WTC11 (cell line): ENCODE measurements at regions not wholly inside any gene's neighbourhood (a gene's known extent, or its start where the extent isn't known, plus 50 kb on each side); places are given as distances from the start of the nearest gene placed in this dataset.

ENCODE experiments used
- ATAC-seq: fragments of 200-7000 bp; cut with Tn5 transposase; 2 replicates; pipeline ENCODE4 v1.10.0; 2021; ENCODE audit warnings: mild to moderate bottlenecking, moderate library complexity
- CTCF ChIA-PET: fragments of 300-600 bp; sonication (Branson Sonifier 250); formaldehyde crosslinking; loops from one replicate; lab custom pipeline; 2021; ENCODE audit warnings: antibody characterized with exemption; lab: Charles Lee
- POLR2A ChIA-PET: fragments of 350-600 bp; sonication (Branson Sonifier 250); formaldehyde crosslinking; loops from one replicate; lab custom pipeline; 2021; ENCODE audit warnings: antibody characterized with exemption; lab: Charles Lee
- DNase-seq: peaks from one replicate; pipeline ENCODE4 v3.0.0; 2021; ENCODE audit warnings: low spot score
- H3K27ac Mint-ChIP-seq: 2 replicates; pipeline ENCODE4 v1.8.0; 2021; ENCODE audit warnings: mixed read lengths
- H3K27me3 Mint-ChIP-seq: 2 replicates; pipeline ENCODE4 v1.8.0; 2021; ENCODE audit warnings: low read depth, mild to moderate bottlenecking, moderate library complexity, mixed read lengths
- H3K36me3 Mint-ChIP-seq: 2 replicates; pipeline ENCODE4 v1.8.0; 2021; ENCODE audit warnings: mixed read lengths
- H3K4me1 Mint-ChIP-seq: 2 replicates; pipeline ENCODE4 v1.8.0; 2022; ENCODE audit warnings: mixed read lengths
- H3K4me3 Mint-ChIP-seq: 2 replicates; pipeline ENCODE4 v1.8.0; 2021; ENCODE audit warnings: mild to moderate bottlenecking, moderate library complexity, mixed read lengths
- H3K9me3 Mint-ChIP-seq: 2 replicates; pipeline ENCODE4 v1.8.0; 2021; ENCODE audit warnings: mixed read lengths
- ARID4B ChIP-seq: sonication (generic); formaldehyde crosslinking; IDR thresholded peaks from 2 replicates; pipeline ENCODE4 v1.8.0; 2023; ENCODE audit warnings: missing genetic modification reagents, mild to moderate bottlenecking, borderline replicate concordance
- CREB1 ChIP-seq: sonication (generic); formaldehyde crosslinking; IDR thresholded peaks from 2 replicates; pipeline ENCODE4 v1.8.0; 2023; ENCODE audit warnings: mild to moderate bottlenecking, missing genetic modification reagents
- CREM ChIP-seq: sonication (generic); formaldehyde crosslinking; IDR thresholded peaks from 2 replicates; pipeline ENCODE4 v1.8.1; 2022; ENCODE audit warnings: mild to moderate bottlenecking, missing genetic modification reagents, moderate library complexity
- EMX1 ChIP-seq: fragments of 250-450 bp; sonication (Bioruptor Pico); IDR thresholded peaks from 2 replicates; pipeline ENCODE4 v1.8.0; 2021; ENCODE audit warnings: mild to moderate bottlenecking
- ESRRA ChIP-seq: sonication (generic); formaldehyde crosslinking; IDR thresholded peaks from 2 replicates; pipeline ENCODE4 v1.8.1; 2022; ENCODE audit warnings: mild to moderate bottlenecking, missing genetic modification reagents, borderline replicate concordance
- FOXP1 ChIP-seq: sonication (generic); formaldehyde crosslinking; IDR thresholded peaks from 2 replicates; pipeline ENCODE4 v1.8.0; 2022; ENCODE audit warnings: missing genetic modification reagents, mild to moderate bottlenecking, moderate library complexity, borderline replicate concordance
- GTF2I ChIP-seq: fragments of 250-450 bp; sonication (Bioruptor Pico); conservative IDR thresholded peaks from 2 replicates; pipeline ENCODE4 v1.4.0; 2021; ENCODE audit warnings: mild to moderate bottlenecking
- MYBL2 ChIP-seq: sonication (generic); formaldehyde crosslinking; IDR thresholded peaks from 2 replicates; pipeline ENCODE4 v1.8.1; 2023; ENCODE audit warnings: mild to moderate bottlenecking, moderate library complexity, missing genetic modification reagents
- NFYB ChIP-seq: sonication (generic); formaldehyde crosslinking; conservative IDR thresholded peaks from 2 replicates; pipeline ENCODE4 v1.8.0; 2022; ENCODE audit warnings: low read depth, missing genetic modification reagents
- PRDM15 ChIP-seq: sonication (generic); formaldehyde crosslinking; IDR thresholded peaks from 2 replicates; pipeline ENCODE4 v1.8.0; 2022; ENCODE audit warnings: missing genetic modification reagents
- ZNF232 ChIP-seq: sonication (generic); formaldehyde crosslinking; IDR thresholded peaks from 2 replicates; pipeline ENCODE4 v1.8.0; 2022; ENCODE audit warnings: mild to moderate bottlenecking, missing genetic modification reagents
- ZNF317 ChIP-seq: sonication (generic); formaldehyde crosslinking; IDR thresholded peaks from 2 replicates; pipeline ENCODE4 v1.8.1; 2023; ENCODE audit warnings: low read depth, mild to moderate bottlenecking, moderate library complexity, missing genetic modification reagents, borderline replicate concordance
- ZNF423 ChIP-seq: fragments of 250-450 bp; sonication (Bioruptor Pico); IDR thresholded peaks from 2 replicates; pipeline ENCODE4 v2.1.2; 2022; ENCODE audit warnings: mild to moderate bottlenecking, moderate library complexity
- ZNF425 ChIP-seq: fragments of 250-450 bp; sonication (Bioruptor Pico); conservative IDR thresholded peaks from 2 replicates; pipeline ENCODE4 v1.9.0; 2021; ENCODE audit warnings: mild to moderate bottlenecking
- ZNF671 ChIP-seq: fragments of 250-450 bp; sonication (Bioruptor Pico); IDR thresholded peaks from 2 replicates; pipeline ENCODE4 v1.8.0; 2021; ENCODE audit warnings: mild to moderate bottlenecking
- TF ChIP-seq, protein P1 (sequence below): sonication (generic); formaldehyde crosslinking; IDR thresholded peaks from 2 replicates; pipeline ENCODE4 v1.8.0; 2022; ENCODE audit warnings: mild to moderate bottlenecking, missing genetic modification reagents
- TF ChIP-seq, protein P2 (sequence below): sonication (generic); formaldehyde crosslinking; IDR thresholded peaks from 2 replicates; pipeline ENCODE4 v1.8.1; 2023; ENCODE audit warnings: mild to moderate bottlenecking, missing genetic modification reagents
- TF ChIP-seq, protein P3 (sequence below): sonication (generic); formaldehyde crosslinking; IDR thresholded peaks from 2 replicates; pipeline ENCODE4 v1.8.0; 2022; ENCODE audit warnings: mild to moderate bottlenecking, missing genetic modification reagents

DNA sequence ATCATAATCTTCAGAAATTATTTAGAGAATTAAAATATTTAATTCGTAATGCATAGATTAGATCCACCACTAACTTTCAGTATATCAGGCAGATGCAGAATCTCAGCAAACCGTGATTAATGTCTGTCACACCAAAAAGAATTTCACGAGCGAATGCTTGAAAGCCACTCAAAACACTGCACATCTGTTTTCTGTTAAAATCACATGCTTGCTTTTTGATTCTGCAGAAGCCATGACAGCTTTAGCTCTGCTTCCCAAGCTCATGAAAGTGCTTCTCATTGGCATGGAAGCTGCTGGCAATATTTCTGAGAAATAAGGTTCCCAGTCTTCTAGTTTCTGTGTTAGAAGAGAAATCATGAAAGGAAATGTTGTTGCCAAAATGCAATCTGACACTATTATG is 837.8 kb upstream of the LRRN3 start (continued):
- TF ChIP-seq ARID4B (CRISPR knock-in tag) = no peak
- no peak for TF ChIP-seq EMX1 (CRISPR knock-in tag)
- TF ChIP-seq CREB1 (CRISPR knock-in tag) = no peak
- TF ChIP-seq MYBL2 (CRISPR knock-in tag) = no peak

DNA sequence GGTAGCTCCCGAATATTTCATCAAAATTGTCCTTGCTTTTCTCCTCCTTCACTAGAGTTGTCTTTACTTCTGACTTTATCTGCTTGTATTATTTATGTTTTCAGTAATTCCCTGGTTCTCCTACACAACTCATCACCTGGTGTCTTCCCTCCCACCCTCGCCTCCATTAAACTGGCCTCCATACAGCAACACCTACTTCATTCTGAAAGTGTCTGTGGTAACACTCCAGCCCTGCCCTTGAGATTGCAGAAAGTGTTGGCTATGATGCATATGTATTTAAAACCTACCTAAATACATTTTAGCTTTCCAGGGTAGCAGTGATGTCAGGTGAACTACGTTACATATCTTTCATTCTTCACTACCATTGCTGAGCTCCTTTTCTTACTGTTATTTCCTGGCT is 833.3 kb upstream of the LRRN3 start:
- Mint-ChIP-seq H3K27me3 (no peaks in the 10 kb centered on the region), H3K27ac (no peak overlapping the region), H3K4me3 (no peak overlapping the region), H3K4me1 (no peaks in the 10 kb centered on the region), H3K36me3 (no peaks in the 10 kb centered on the region), H3K9me3 (peaks cover 3% of the 10 kb centered on the region; the same call in 1 of the 2 replicates)
- CTCF ChIA-PET = no interaction called here
- ATAC-seq (no peak), DNase-seq (no peak)
- POLR2A ChIA-PET = no interaction called here
- TF ChIP-seq ZNF423 (CRISPR knock-in tag) = no peak
- TF ChIP-seq CREB1 (CRISPR knock-in tag) = no peak
- TF ChIP-seq ZNF317 (CRISPR knock-in tag) = no peak
- TF ChIP-seq ZNF232 = no peak
- no peak for TF ChIP-seq ZNF671 (CRISPR knock-in tag)
- TF ChIP-seq ESRRA (CRISPR knock-in tag) = no peak
- TF ChIP-seq GTF2I (CRISPR knock-in tag) = no peak
- TF ChIP-seq, protein P1, sequence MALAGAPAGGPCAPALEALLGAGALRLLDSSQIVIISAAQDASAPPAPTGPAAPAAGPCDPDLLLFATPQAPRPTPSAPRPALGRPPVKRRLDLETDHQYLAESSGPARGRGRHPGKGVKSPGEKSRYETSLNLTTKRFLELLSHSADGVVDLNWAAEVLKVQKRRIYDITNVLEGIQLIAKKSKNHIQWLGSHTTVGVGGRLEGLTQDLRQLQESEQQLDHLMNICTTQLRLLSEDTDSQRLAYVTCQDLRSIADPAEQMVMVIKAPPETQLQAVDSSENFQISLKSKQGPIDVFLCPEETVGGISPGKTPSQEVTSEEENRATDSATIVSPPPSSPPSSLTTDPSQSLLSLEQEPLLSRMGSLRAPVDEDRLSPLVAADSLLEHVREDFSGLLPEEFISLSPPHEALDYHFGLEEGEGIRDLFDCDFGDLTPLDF (CRISPR knock-in tag) = no peak
- TF ChIP-seq NFYB (CRISPR knock-in tag) = no peak

DNA sequence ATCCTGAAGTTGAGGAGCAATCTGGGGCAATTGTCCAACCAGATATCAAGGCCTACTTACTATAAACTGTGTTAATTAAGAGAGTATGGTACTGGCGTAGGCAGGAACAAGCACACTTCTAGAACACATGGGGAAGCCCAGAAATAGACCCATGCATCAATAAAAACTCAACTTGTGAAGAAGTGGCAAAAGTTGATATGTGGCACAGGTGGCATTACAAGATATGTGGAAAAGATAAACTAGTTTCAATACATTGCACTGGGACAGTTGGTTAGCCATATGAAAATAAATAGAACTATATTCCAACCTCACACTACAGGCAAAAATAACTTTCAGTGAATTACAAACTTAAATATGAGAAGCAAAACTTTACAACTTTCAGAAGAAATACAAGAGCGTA is 828.7 kb upstream of the LRRN3 start:
- TF ChIP-seq ESRRA (CRISPR knock-in tag) = no peak
- TF ChIP-seq, protein P2, sequence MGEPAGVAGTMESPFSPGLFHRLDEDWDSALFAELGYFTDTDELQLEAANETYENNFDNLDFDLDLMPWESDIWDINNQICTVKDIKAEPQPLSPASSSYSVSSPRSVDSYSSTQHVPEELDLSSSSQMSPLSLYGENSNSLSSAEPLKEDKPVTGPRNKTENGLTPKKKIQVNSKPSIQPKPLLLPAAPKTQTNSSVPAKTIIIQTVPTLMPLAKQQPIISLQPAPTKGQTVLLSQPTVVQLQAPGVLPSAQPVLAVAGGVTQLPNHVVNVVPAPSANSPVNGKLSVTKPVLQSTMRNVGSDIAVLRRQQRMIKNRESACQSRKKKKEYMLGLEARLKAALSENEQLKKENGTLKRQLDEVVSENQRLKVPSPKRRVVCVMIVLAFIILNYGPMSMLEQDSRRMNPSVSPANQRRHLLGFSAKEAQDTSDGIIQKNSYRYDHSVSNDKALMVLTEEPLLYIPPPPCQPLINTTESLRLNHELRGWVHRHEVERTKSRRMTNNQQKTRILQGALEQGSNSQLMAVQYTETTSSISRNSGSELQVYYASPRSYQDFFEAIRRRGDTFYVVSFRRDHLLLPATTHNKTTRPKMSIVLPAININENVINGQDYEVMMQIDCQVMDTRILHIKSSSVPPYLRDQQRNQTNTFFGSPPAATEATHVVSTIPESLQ = no peak
- ATAC-seq = no peak
- Mint-ChIP-seq H3K36me3 (no peaks in the 10 kb centered on the region), H3K4me1 (no peaks in the 10 kb centered on the region), H3K27ac (no peak overlapping the region), H3K27me3 (no peaks in the 10 kb centered on the region), H3K9me3 (no peaks in the 10 kb centered on the region), H3K4me3 (no peak overlapping the region)
- CTCF ChIA-PET = no interaction called here
- no peak for DNase-seq
- POLR2A ChIA-PET = no interaction called here

DNA sequence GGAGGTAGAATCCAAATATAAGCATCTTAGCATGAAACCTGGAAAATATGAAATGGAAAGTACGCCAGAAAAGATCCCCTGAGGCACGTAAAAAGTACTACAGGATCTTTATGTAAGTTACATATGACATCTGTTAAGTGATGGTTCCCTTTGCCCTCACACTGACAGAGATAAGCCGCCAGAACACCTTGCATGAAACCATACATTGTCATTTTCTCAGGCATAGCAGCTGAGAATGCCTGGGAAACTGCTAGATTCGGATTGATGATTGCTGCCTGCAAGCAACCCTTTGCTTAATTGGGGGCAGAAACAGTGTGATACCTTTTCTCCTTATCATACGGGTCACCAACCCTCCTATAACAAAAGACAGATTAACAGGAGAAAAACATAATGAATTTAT is 826.6 kb upstream of the LRRN3 start:
- no peaks in the 10 kb centered on the region for H3K36me3 Mint-ChIP-seq
- ChIA-PET CTCF (no interaction called here), POLR2A (no interaction called here)
- no peak overlapping the region for H3K4me3 Mint-ChIP-seq
- DNase-seq (no peak), ATAC-seq (no peak)
- peaks cover 8% of the 10 kb centered on the region for H3K9me3 Mint-ChIP-seq
- H3K4me1 Mint-ChIP-seq = no peaks in the 10 kb centered on the region
- H3K27me3 Mint-ChIP-seq = no peaks in the 10 kb centered on the region
- no peak overlapping the region for H3K27ac Mint-ChIP-seq
- TF ChIP-seq ZNF425 (CRISPR knock-in tag) (no peak), PRDM15 (CRISPR knock-in tag) (no peak), FOXP1 (CRISPR knock-in tag) (no peak), CREM (CRISPR knock-in tag) (no peak)
- TF ChIP-seq, protein P3, sequence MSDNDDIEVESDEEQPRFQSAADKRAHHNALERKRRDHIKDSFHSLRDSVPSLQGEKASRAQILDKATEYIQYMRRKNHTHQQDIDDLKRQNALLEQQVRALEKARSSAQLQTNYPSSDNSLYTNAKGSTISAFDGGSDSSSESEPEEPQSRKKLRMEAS (CRISPR knock-in tag) = no peak
